ENCODE measurements at regions not wholly inside any gene's neighbourhood (a gene's known extent, or its start where the extent isn't known, plus 50 kb on each side); places are given as distances from the start of the nearest gene placed in this dataset.
"Not testable (repeated sequence)": the region's sequence is repeated elsewhere in the genome, so short reads cannot be mapped to it uniquely, and the experiment has no call there.

GRCh38 chr22:22122348-22123117 is 122.1 kb upstream of the VPREB1 start:
- DNase-seq (ENCODE audit: low read depth), result no peak
- TF ChIP-seq, protein P1, sequence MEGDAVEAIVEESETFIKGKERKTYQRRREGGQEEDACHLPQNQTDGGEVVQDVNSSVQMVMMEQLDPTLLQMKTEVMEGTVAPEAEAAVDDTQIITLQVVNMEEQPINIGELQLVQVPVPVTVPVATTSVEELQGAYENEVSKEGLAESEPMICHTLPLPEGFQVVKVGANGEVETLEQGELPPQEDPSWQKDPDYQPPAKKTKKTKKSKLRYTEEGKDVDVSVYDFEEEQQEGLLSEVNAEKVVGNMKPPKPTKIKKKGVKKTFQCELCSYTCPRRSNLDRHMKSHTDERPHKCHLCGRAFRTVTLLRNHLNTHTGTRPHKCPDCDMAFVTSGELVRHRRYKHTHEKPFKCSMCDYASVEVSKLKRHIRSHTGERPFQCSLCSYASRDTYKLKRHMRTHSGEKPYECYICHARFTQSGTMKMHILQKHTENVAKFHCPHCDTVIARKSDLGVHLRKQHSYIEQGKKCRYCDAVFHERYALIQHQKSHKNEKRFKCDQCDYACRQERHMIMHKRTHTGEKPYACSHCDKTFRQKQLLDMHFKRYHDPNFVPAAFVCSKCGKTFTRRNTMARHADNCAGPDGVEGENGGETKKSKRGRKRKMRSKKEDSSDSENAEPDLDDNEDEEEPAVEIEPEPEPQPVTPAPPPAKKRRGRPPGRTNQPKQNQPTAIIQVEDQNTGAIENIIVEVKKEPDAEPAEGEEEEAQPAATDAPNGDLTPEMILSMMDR (IDR thresholded peaks at IDR 0.05; ENCODE audit: insufficient read depth, low read length, poor library complexity, severe bottlenecking), result no peak
- peaks cover 2% of the 10 kb centered on the region for H3K27me3 ChIP-seq (ENCODE audit: control insufficient read depth, insufficient read depth, low read length)
- H3K4me3 ChIP-seq (ENCODE audit: low read depth, low read length), result no peak overlapping the region
- H3K36me3 ChIP-seq (ENCODE audit: control insufficient read depth, insufficient read depth, low read length), result no peaks in the 10 kb centered on the region

- no peaks in the 10 kb centered on the region for H3K36me3 ChIP-seq (ENCODE audit: control insufficient read depth, insufficient read depth, low read length)
- no peak overlapping the region for H3K4me3 ChIP-seq (ENCODE audit: low read depth, low read length)
- TF ChIP-seq, protein P1 (IDR thresholded peaks at IDR 0.05; ENCODE audit: insufficient read depth, low read length, poor library complexity, severe bottlenecking), result no peak
- no peak for DNase-seq (ENCODE audit: low read depth)
- peaks cover 2% of the 10 kb centered on the region for H3K27me3 ChIP-seq (ENCODE audit: control insufficient read depth, insufficient read depth, low read length)
These were observed 123.1 kb upstream of the VPREB1 start for GRCh38 chr22:22121445-22121844.

- Histone ChIP-seq H3K4me3 (ENCODE audit: low read depth, low read length) (no peak overlapping the region), H3K27me3 (ENCODE audit: control insufficient read depth, insufficient read depth, low read length) (no peaks in the 10 kb centered on the region), H3K36me3 (ENCODE audit: control insufficient read depth, insufficient read depth, low read length) (no peaks in the 10 kb centered on the region)
- DNase-seq (ENCODE audit: low read depth), result no peak
- TF ChIP-seq, protein P1 (IDR thresholded peaks at IDR 0.05; ENCODE audit: insufficient read depth, low read length, poor library complexity, severe bottlenecking), result no peak
These were observed 124.4 kb upstream of the VPREB1 start for GRCh38 chr22:22120160-22120559.

GRCh38 chr22:22118987-22119386 is 125.6 kb upstream of the VPREB1 start:
- no peaks in the 10 kb centered on the region for H3K36me3 ChIP-seq (ENCODE audit: control insufficient read depth, insufficient read depth, low read length)
- no peaks in the 10 kb centered on the region for H3K27me3 ChIP-seq (ENCODE audit: control insufficient read depth, insufficient read depth, low read length)
- H3K4me3 ChIP-seq (ENCODE audit: low read depth, low read length), result no peak overlapping the region
- no peak for DNase-seq (ENCODE audit: low read depth)
- TF ChIP-seq, protein P1 (IDR thresholded peaks at IDR 0.05; ENCODE audit: insufficient read depth, low read length, poor library complexity, severe bottlenecking), result no peak

DNA sequence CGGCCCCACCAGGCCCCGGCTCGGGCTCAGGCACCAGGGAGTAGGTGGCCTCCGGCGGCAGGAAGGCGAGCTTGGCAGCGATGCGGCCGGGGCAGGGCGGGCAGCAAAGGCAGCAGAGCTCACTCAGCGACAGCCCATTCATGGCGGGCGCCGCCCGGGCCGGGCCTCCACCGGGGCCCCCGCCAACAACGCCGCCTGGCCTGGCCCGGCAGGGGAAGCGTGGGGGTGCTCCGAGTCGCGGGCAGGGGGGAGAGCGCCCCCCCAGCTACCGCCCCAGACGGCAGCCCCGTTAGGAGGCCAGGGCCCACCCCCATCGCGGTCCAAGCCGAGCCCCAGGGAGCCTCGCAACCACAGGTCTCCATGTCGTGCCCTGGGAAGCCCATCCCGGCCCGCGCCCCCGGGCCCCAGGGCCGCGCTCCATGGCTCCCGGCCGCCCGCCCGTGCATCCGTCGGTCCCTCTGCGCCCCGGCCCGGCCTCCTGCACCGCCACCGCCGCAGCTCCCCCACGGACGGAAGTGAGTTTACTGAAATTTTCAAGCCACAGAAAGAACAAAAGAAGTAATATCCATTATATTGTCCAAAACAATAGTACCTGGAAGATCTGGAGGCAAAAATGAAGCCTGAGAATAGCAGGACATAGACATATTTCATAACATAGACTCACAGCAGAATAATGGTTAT is 126.6 kb upstream of the VPREB1 start:
- H3K4me3 ChIP-seq (ENCODE audit: low read depth, low read length); DNase-seq (ENCODE audit: low read depth); H3K27me3 ChIP-seq (ENCODE audit: control insufficient read depth, insufficient read depth, low read length); H3K36me3 ChIP-seq (ENCODE audit: control insufficient read depth, insufficient read depth, low read length): not testable (repeated sequence)

- H3K4me3 ChIP-seq (ENCODE audit: low read depth, low read length); DNase-seq (ENCODE audit: low read depth): not testable (repeated sequence)
These were observed 127.4 kb upstream of the VPREB1 start for GRCh38 chr22:22116997-22117770.

More at GRCh38 chr22:22116997-22117770, 127.4 kb upstream of the VPREB1 start:
- not testable (repeated sequence) for H3K36me3 ChIP-seq (ENCODE audit: control insufficient read depth, insufficient read depth, low read length); H3K27me3 ChIP-seq (ENCODE audit: control insufficient read depth, insufficient read depth, low read length)

Data from kidney epithelial cell (primary cell).